SU-DHL-6 (cell line): ENCODE measurements at regions not wholly inside any gene's neighbourhood (a gene's known extent, or its start where the extent isn't known, plus 50 kb on each side); places are given as distances from the start of the nearest gene placed in this dataset.

Experiments used
- H2AFZ ChIP-seq: fragments of 200-600 bp; sonication (generic); 2 replicates; pipeline ENCODE4 v1.6.1; 2014; ENCODE audit warnings: low read depth, mild to moderate bottlenecking, moderate library complexity, mixed read lengths, antibody characterized with exemption, low read length; ENCODE audit not compliant: severe bottlenecking
- H3F3A ChIP-seq: fragments of 200-600 bp; shearing (Covaris generic); 2 replicates; pipeline ENCODE4 v1.6.0; 2016; ENCODE audit warnings: antibody characterized with exemption, mild to moderate bottlenecking; ENCODE audit not compliant: insufficient read depth
- H3K27ac ChIP-seq: fragments of 200-600 bp; sonication (generic); 2 replicates; pipeline ENCODE4 v1.5.1; 2016; ENCODE audit warnings: low read depth, mild to moderate bottlenecking, low read length, moderate library complexity, mixed read lengths
- H3K27me3 ChIP-seq: fragments of 200-600 bp; sonication (generic), shearing (Covaris generic); 2 replicates; pipeline ENCODE4 v1.6.0; 2014; ENCODE audit warnings: mild to moderate bottlenecking, low read length
- H3K36me3 ChIP-seq: fragments of 200-600 bp; sonication (generic); 2 replicates; pipeline ENCODE4 v1.6.1; 2014; ENCODE audit warnings: mild to moderate bottlenecking, low read length, mixed read lengths
- H3K4me2 ChIP-seq: fragments of 300-600, 200-600 bp; shearing (Covaris generic), sonication (generic); 2 replicates; pipeline ENCODE4 v1.6.0; 2014; ENCODE audit warnings: low read length, low read depth, mild to moderate bottlenecking; ENCODE audit not compliant: poor library complexity, severe bottlenecking
- H3K4me3 ChIP-seq: fragments of 200-600 bp; sonication (generic); 2 replicates; pipeline ENCODE4 v1.5.1; 2014; ENCODE audit warnings: antibody characterized with exemption, low read length, mild to moderate bottlenecking, mixed read lengths; ENCODE audit not compliant: insufficient read depth, poor library complexity, severe bottlenecking
- H3K79me2 ChIP-seq: fragments of 200-600 bp; sonication (generic); 2 replicates; pipeline ENCODE4 v1.6.1; 2014; ENCODE audit warnings: mild to moderate bottlenecking, low read length, moderate library complexity; ENCODE audit not compliant: insufficient read depth
- H3K9ac ChIP-seq: fragments of 200-600 bp; sonication (generic); 2 replicates; pipeline ENCODE4 v1.7.0; 2014; ENCODE audit warnings: mild to moderate bottlenecking, low read length
- H3K9me2 ChIP-seq: fragments of 200-600 bp; sonication (generic); replicated peaks from 2 replicates; pipeline ENCODE4 v1.6.1; 2014; ENCODE audit warnings: low read length; ENCODE audit not compliant: insufficient read depth
- H3K9me3 ChIP-seq: fragments of 200-600 bp; sonication (generic); 2 replicates; pipeline ENCODE4 v1.6.1; 2014; ENCODE audit warnings: low read length, mixed read lengths; ENCODE audit not compliant: insufficient read depth
- H4K20me1 ChIP-seq: fragments of 200-600 bp; sonication (generic); 2 replicates; pipeline ENCODE4 v1.6.1; 2014; ENCODE audit warnings: low read depth, mild to moderate bottlenecking, antibody characterized with exemption, low read length, moderate library complexity, mixed read lengths
- EZH2phosphoT487 ChIP-seq: fragments of 200-600 bp; sonication (generic), shearing (Covaris generic); conservative IDR thresholded peaks from 2 replicates; pipeline ENCODE4 v1.6.1; 2018; ENCODE audit warnings: mild to moderate bottlenecking, antibody characterized with exemption, low read length, moderate library complexity, mixed read lengths
- TF ChIP-seq, protein P1 (sequence below): fragments of 200-600 bp; sonication (generic); IDR thresholded peaks from one replicate; pipeline ENCODE4 v1.5.1; 2017; ENCODE audit warnings: antibody characterized with exemption, mild to moderate bottlenecking, low read length, moderate library complexity; ENCODE audit not compliant: insufficient read depth, poor library complexity, severe bottlenecking

DNA sequence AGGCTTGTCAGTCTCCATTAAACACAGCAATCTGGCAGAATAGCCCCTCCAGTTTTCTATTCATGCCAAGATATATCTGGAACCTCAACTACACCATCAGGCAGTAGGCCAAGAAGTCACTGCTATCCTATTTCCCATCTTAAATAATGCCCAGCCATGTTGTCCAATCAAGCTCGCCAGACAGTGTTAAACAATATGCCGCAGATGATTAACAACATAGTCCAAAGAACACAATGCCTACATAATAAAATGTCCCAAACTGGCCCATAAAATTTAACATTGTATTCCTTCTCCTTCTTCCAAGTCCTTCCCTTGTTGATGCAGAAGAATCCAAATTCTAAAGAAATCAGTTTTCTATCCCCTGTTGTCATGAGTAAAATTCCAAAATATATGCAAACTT lies 427.4 kb upstream of the PPP2R3A start:
- Histone ChIP-seq H4K20me1 (no peaks in the 10 kb centered on the region), H3K9me2 (no peaks in the 10 kb centered on the region), H3K27ac (no peak overlapping the region), H3K36me3 (no peaks in the 10 kb centered on the region), H3K79me2 (no peaks in the 10 kb centered on the region), H3K9ac (no peak overlapping the region), H3K9me3 (no peaks in the 10 kb centered on the region), H3K4me2 (no peak overlapping the region), H3K27me3 (no peaks in the 10 kb centered on the region), H3F3A (no peaks in the 10 kb centered on the region), H2AFZ (no peak overlapping the region), H3K4me3 (no peak overlapping the region)
- TF ChIP-seq EZH2phosphoT487: no peak
- TF ChIP-seq, protein P1, sequence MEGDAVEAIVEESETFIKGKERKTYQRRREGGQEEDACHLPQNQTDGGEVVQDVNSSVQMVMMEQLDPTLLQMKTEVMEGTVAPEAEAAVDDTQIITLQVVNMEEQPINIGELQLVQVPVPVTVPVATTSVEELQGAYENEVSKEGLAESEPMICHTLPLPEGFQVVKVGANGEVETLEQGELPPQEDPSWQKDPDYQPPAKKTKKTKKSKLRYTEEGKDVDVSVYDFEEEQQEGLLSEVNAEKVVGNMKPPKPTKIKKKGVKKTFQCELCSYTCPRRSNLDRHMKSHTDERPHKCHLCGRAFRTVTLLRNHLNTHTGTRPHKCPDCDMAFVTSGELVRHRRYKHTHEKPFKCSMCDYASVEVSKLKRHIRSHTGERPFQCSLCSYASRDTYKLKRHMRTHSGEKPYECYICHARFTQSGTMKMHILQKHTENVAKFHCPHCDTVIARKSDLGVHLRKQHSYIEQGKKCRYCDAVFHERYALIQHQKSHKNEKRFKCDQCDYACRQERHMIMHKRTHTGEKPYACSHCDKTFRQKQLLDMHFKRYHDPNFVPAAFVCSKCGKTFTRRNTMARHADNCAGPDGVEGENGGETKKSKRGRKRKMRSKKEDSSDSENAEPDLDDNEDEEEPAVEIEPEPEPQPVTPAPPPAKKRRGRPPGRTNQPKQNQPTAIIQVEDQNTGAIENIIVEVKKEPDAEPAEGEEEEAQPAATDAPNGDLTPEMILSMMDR: no peak

DNA sequence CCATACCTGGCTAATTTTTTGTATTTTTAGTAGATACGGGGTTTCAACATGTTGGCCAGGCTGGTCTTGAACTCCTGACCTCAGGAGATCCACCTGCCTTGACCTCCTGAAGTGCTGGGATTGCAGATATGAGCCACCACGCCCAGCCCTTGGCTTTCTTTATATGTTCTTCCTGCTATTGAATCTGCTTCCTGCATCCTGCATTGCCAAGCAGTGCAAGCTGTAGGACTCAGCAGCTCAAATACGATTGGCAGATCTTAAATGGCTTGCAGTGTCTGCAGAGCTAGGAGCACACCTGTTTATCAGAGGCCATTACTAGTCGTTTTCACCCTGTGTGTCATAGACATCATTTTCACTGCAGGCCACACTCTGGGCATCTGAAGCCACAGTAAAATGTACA lies 426.2 kb upstream of the PPP2R3A start:
- Histone ChIP-seq H3K79me2 (no peaks in the 10 kb centered on the region), H3K4me3 (no peak overlapping the region), H3K4me2 (no peak overlapping the region), H3K9ac (no peak overlapping the region), H2AFZ (no peak overlapping the region), H3K9me3 (no peaks in the 10 kb centered on the region), H3K36me3 (no peaks in the 10 kb centered on the region), H3F3A (no peaks in the 10 kb centered on the region), H3K27ac (no peak overlapping the region), H4K20me1 (no peaks in the 10 kb centered on the region), H3K27me3 (no peaks in the 10 kb centered on the region), H3K9me2 (no peaks in the 10 kb centered on the region)
- no peak for TF ChIP-seq EZH2phosphoT487
- TF ChIP-seq, protein P1: no peak

DNA sequence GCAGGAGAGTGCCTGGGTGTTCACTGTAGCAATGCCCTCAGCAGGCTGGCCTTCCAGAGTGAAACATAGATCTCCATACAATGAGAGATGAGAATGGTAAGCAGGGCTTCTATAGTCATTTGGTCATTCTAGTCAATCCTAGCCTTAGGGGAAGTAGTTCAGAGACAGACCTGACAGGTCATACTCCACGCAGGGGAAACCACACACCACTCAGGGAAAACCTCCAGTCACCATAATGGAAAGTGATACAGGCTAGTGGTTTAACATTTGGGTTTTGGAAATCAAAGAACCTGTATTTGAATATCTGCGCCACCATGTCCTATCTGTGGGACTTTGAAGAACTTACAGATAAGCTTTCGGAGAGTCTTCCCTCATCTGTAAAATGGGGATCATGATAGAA lies 425.7 kb upstream of the PPP2R3A start:
- H3K9me3 ChIP-seq: no peaks in the 10 kb centered on the region
- no peaks in the 10 kb centered on the region for H3K27me3 ChIP-seq
- H2AFZ ChIP-seq: no peak overlapping the region
- no peak overlapping the region for H3K4me2 ChIP-seq
- no peaks in the 10 kb centered on the region for H4K20me1 ChIP-seq
- H3F3A ChIP-seq: no peaks in the 10 kb centered on the region
- H3K9me2 ChIP-seq: no peaks in the 10 kb centered on the region
- H3K79me2 ChIP-seq: no peaks in the 10 kb centered on the region
- TF ChIP-seq EZH2phosphoT487: no peak
- TF ChIP-seq, protein P1: no peak
- no peak overlapping the region for H3K27ac ChIP-seq
- H3K4me3 ChIP-seq: no peak overlapping the region
- H3K36me3 ChIP-seq: no peaks in the 10 kb centered on the region
- H3K9ac ChIP-seq: no peak overlapping the region

DNA sequence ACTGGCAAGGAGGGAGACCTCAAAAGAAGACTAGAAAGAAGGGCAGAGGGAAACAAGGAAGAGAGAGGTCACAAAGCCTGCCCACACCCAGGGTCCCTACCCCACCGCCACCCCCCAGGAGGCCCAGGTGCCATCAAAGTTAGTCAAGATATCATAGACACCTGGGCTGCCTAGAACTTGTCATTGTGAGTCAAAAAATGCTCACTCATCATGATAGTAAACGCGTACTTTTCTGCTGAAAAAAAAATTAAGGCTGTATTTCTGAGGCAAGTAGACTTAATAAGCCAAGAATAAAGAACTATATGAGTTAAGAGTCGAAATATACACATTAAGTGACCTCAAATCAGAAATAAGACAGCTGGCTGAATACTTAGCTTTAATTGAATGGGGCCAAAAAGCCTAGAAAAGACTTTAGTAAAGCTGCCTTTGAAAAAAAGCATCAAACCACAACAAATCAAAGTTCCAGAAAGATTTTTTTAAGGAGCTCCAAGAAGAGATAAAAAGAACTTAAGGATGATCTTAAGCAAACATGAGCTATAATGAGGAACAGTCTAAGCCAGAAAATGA lies 415.5 kb upstream of the PPP2R3A start:
- TF ChIP-seq, protein P1: no peak
- TF ChIP-seq EZH2phosphoT487: no peak
- no peaks in the 10 kb centered on the region for H4K20me1 ChIP-seq
- H3K9ac ChIP-seq: no peak overlapping the region
- H3K4me2 ChIP-seq: no peak overlapping the region
- H3K4me3 ChIP-seq: no peak overlapping the region
- no peaks in the 10 kb centered on the region for H3F3A ChIP-seq
- H2AFZ ChIP-seq: no peak overlapping the region
- H3K9me2 ChIP-seq: no peaks in the 10 kb centered on the region
- H3K79me2 ChIP-seq: no peaks in the 10 kb centered on the region
- H3K27me3 ChIP-seq: no peaks in the 10 kb centered on the region
- no peaks in the 10 kb centered on the region for H3K9me3 ChIP-seq
- no peaks in the 10 kb centered on the region for H3K36me3 ChIP-seq
- H3K27ac ChIP-seq: no peak overlapping the region
